Fibroblast of mammary gland (primary cell): ENCODE measurements at regions not wholly inside any gene's neighbourhood (a gene's known extent, or its start where the extent isn't known, plus 50 kb on each side); places are given as distances from the start of the nearest gene placed in this dataset.

Source experiments
- DNase-seq: peaks from one replicate; pipeline ENCODE4 v3.0.0-alpha.2; 2010; ENCODE audit warnings: low read depth
- H3K4me3 ChIP-seq: 2 replicates; pipeline ENCODE4 v1.5.1; 2011; ENCODE audit warnings: low read depth, mild to moderate bottlenecking, low read length, moderate library complexity; ENCODE audit not compliant: control insufficient read depth
- CTCF ChIP-seq: conservative IDR thresholded peaks from 2 replicates; pipeline ENCODE4 v1.5.1; 2011; ENCODE audit warnings: low read depth, low read length, inconsistent platforms; ENCODE audit not compliant: control insufficient read depth, insufficient read depth

DNA sequence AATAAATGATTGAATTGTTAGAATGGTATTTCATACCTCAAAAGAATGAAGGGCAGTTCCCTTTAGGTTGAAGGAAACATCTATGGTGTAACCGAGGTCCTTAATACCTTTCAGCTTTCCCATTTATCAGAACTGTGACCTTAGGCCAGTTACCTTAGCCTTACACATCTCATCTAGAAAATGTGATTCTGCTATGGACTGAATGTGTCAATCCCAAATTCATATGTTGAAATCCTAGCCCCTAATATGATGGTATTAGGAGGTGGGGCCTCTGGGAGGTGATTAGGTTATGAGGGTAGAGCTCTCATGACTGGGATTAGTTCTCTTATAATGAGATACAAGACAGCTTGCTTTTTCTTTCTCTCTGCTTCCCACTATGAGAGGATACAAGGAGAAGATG is 441.9 kb downstream of the PLK2 start:
- DNase-seq: no peak
- H3K4me3 ChIP-seq: no peak overlapping the region
- TF ChIP-seq CTCF: no peak

- TF ChIP-seq CTCF: no peak
- no peak for DNase-seq
Observed at GRCh38 chr5:58016877-58017276, 443.0 kb downstream of the PLK2 start.

GRCh38 chr5:58016358-58016757 is 443.5 kb downstream of the PLK2 start:
- H3K4me3 ChIP-seq: no peak overlapping the region
- peak; percentile 88 for DNase-seq
- TF ChIP-seq CTCF: no peak

More at GRCh38 chr5:58016877-58017276, 443.0 kb downstream of the PLK2 start:
- no peak overlapping the region for H3K4me3 ChIP-seq

DNA sequence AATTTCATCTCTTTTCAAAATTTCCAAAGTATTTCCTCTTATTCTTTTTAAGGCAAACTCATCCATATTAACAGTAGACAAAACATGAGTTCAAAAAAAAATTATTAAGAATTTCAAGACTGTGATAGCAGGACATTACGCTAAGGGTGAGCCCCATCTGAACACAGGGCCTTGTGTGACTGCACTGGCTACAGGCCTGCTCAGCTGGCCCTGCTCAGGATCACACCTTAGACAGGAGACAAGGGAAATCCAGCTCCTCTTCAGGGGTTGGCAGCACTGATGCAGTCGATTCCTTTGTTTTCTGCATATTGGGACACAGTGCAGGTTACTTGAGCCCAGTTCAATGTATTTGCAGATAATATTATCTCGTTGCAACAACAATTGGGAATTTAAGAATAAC is 444.7 kb downstream of the PLK2 start:
- no peak for DNase-seq
- no peak overlapping the region for H3K4me3 ChIP-seq
- TF ChIP-seq CTCF: no peak

DNA sequence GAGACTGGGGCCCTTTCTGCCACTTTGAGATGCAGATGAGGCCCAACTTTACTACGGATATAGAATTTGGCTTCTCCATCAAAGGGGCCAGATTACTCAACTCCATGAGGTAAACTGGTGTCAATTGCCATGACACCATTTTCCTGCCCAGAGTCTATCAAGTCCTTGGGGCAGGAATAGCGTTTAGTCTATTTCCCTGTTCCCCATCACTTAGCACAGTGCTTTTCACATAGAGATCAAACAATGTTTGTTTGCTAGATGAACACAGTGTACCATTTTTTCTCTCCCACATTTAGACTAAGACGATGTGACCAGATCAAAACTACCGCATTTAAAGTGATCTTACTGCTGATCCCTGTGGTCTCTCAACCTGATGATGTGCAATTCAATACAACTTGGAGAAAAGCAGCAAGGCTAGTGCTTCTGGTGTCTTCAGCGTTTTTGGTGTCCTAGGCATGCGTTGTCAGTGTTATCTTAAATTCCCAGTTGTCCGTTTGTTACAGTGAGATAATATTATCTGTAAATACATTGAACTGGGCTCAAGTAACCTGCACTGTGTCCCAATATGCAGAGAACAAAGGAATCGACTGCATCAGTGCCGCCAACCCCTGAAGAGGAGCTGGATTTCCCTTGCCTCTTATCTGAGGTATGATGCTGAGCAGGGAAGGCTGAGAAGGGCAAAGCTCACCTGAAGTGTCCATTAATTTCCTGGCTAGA is 446.2 kb downstream of the PLK2 start:
- no peak overlapping the region for H3K4me3 ChIP-seq
- no peak for TF ChIP-seq CTCF
- no peak for DNase-seq

- H3K4me3 ChIP-seq: no peak overlapping the region
- TF ChIP-seq CTCF: no peak
- no peak for DNase-seq
Observed at GRCh38 chr5:58012801-58013315, 447.0 kb downstream of the PLK2 start.

DNA sequence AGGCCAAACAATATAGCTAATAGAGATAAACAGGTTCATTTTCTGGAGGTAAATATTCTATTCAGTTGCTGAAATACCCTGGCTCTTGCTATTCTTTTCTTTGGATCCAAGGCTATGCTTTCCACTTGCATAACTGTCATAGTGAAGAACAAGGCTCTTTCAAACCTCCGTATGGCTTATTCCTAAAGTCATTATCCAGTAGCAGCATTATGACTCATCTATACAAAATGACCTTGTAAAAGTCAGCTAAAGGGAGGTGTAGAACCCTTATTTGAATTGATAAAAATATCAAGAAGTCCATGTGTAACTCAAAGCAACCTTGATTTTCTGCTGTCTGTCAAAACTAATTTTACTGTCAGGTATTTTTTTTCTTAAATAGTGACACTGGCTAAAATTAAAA is 447.8 kb downstream of the PLK2 start:
- TF ChIP-seq CTCF: no peak
- no peak for DNase-seq
- H3K4me3 ChIP-seq: no peak overlapping the region
